Islet of Langerhans (tissue), 1 donor: ENCODE measurements at regions not wholly inside any gene's neighbourhood (a gene's known extent, or its start where the extent isn't known, plus 50 kb on each side); places are given as distances from the start of the nearest gene placed in this dataset.
"Not testable (repeated sequence)": the region's sequence is repeated elsewhere in the genome, so short reads cannot be mapped to it uniquely, and the experiment has no call there.

Experiments used
- FAIRE-seq: peaks from one replicate; lab custom pipeline; 2011; peaks lifted over from hg19 to GRCh38; lab: Jason Lieb, UNC

DNA sequence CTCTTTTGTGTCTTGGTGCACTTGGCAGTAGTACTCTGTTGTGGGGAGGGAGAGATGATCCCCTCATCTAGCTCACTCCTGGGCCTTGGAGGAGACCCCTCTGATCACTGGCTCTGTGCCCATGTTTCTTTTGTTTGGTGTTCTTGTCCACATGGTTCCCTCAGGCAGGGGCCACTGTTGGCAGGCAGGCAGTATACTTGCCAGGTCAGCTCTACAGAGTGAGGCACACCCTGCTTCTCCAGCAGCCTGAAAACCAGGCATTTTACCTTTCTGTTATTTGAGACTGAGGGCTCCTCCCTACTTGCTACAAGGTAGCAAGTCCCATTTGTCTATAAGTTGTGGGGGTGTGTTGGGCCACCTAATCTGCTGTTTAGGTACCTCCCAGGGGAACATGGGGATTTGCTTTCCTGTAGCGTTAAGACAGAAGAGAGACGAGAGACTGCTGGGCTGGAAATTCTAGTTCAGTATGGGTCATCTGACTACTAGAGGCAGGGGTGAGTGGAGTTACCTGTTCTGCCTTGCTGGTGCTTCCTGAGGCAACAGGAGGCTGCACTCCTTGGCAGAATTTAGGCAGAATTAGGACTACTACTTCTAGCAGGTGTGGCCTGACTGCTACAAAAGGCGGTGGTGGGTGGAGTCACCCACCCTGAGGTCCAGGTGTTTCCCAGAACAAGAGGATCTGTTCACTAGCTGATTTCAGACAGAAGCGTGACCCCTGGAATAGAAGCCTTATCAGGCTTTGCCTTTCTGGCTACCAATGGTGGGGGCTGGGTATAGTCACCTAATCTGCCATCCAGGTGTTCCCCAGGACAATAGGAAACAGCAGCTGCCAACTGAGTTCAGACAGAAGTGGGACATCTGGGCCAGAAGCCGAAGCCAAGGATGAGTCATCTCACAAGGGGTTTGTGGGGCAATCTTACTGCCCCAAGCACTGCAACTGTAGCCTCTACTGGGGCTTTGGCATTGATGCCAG, 843.0 kb upstream of the ATXN8OS start:
- no peak for FAIRE-seq

DNA sequence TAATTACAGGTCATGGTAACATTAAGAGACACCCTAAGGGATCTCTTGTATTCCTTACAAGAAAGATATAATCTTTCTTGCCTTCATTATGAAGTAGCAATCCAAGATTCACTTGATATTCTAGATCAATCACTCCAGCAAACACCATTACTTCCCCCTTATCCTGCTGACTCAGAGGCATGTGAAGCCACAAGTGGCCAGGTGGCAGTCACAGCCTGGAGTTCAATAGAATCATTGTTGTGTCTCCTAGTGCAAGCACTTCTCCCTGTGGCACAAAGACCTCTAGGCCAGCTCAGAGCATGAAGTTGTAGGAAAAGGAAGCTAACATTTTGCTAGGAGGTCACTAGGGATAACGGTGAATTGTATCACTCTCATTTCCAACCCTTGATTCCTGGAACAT, 864.3 kb upstream of the ATXN8OS start:
- FAIRE-seq: no peak

DNA sequence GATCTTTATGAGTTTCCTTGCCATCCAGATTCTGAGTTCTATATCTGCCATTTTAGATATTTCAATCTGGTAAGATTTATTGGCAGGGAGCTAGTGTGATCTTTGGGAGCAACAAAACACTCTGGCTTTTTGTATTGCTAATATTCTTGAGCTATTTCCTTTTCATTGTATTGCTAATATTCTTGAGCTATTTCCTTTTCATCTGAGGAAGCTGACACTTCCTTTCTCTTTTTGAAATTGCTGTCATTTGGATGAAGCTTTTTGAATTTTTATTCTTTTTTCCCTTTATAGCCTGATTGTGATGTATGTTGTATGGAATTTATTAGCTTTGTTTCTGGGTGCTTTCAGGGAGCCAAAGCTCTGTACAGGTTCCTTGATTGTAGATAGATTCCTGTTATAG, 873.5 kb upstream of the ATXN8OS start:
- FAIRE-seq: no peak

DNA sequence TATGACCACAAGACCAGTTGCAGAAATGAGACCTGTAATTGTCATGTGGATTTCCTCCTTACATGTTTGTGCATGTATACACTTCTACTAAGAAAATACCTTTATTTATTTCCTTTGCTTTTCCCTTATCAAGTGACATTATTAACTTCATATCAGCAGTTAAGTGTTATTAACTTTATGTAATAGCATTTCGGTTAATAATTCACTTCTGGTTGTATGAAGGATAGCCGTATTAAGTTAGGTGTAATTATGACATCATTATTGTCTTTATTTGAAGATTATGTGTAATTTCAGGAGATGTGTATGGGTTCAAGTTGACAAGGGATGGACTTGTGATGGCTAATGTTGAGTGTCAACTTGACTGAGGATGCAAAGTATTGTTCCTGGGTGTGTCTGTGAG, 881.2 kb upstream of the ATXN8OS start:
- FAIRE-seq: no peak

DNA sequence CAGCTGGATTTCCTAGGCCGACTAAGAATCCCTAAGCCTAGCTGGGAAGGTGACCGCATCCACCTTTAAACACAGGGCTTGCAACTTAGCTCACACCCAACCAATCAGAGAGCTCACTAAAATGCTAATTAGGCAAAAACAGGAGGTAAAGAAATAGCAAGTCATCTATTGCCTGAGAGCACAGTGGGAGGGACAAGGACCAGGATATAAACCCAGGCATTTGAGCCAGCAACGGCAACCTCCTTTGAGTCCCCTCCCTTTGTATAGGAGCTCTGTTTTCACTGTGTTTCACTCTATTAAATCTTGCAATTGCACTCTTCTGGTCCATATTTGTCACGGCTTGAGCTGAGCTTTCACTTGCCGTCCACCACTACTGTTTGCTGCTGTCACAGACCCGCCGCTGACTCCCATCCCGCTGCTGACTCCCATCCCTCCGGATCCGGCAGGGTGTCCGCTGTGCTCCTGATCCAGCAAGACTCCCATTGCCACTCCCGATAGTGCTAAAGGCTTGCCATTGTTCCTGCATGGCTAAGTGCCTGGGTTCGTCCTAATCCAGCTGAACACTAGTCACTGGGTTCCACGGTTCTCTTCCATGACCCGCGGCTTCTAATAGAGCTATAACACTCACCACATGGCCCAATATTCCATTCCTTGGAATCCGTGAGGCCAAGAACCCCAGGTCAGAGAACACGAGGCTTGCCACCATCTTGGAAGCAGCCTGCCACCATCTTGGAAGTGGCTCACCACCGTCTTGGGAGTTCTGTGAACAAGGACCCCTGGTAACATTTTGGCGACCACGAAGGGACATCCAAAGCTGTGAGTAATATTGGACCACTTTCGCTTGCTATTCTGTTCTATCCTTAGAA, 885.8 kb upstream of the ATXN8OS start:
- FAIRE-seq: not testable (repeated sequence)

DNA sequence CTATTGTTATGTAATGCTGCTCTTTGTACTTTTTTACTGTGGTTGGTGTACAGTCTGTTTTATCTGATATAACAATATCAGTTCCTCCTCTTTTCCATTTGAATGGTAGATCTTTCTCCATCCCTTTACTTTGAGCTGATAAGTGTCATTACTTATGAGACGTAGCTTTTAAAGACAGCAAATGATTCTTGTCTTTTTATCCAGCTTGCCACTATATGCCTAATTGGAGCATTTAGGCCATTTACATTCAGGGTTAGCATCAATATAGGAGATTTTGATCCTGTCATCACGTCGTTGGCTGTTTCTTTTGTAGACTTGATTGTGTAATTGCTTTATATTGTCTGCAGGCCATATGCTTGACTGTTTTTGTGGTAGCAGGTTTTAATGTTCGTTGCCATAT, 894.2 kb upstream of the ATXN8OS start:
- FAIRE-seq: no peak

DNA sequence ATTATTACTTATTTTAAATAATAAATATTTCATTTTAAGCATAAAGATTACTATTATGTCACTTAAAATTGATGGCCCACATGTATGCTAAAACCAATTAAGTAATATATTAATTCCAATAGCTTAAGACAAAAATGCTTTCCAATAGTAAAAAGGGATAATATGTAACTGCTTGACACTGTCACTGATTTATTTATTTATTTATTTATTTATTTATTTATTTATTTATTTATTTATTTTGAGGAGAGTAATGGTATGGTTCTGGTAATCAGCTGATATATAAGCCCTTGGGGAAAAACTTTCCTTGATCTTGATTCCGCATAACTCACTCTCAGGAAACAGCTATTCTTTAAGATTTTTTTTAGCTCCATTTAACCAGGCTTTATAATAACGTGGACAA, 903.0 kb upstream of the ATXN8OS start:
- no peak for FAIRE-seq

DNA sequence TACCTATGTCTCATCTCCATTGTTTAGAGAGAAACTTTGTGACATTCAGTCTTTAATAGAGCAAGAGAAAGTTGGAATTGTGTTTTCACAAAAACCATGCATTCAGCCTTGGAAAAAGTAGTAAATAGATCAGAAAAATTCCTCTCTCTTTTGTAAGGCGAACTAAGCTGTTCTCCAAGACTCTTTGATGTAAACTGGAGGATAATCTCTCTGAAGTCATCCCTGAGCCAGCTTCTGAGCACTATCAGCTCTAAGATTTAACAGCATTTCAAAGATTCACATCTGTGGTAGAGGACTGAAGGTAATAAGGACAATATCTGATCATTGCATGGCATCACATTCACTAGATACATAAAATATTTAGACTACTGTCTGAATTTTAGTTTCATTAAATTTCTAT, 904.6 kb upstream of the ATXN8OS start:
- FAIRE-seq: no peak

DNA sequence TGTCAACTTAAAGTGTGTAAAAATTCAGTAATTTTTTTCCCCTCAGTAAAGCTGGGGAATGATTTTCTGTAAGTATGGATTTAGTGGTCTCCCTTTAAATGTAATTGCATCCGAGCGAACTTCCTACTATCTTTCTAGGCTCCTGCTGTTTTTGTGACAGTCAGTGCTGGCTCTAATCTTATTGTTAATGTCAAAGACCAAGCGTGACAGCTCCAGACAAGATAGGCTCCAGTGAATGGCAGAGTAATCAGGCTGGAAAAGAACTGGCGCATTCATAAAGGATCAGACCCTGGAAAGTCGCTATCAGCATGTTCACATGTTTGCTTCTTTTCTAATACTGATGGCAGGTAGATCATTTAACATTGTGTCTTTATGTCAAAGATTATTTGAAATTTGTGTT, 908.0 kb upstream of the ATXN8OS start:
- FAIRE-seq: no peak

DNA sequence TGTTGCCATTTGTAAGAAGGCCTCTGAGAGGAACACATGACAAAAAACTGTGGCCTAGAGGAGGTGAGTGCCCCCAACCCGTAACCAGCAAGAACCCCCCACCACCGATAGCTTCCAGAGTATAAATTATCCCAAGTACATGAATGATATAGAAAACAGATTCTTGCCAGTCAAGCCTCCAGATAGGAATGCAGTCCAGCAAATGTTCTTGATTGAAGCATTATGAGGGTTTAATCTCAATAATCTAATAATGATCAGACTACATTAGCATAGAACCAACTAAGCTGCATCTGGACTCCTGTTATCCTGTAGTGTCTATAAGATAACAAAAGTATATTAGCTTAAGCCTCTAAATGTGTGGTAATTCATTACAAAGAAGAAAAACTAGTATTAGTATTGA, 908.9 kb upstream of the ATXN8OS start:
- no peak for FAIRE-seq

DNA sequence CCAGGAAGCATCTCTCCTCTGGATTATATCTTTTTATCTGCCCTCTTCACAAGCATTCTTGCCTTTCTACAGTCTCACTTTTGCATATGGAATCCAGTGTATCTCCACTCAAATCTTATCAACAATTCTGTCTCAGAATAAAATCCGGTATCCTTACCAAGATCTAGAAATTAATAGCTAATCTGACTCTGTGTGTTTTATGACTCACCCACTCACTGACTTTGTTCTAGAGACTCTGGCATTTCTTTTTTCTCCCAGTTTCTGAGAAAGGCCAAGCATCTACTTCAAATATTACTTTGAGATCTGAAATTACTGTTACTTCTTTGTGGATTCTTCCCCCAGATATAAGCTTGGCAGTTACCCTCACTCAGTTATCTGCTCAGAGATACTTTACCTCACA, 913.5 kb upstream of the ATXN8OS start:
- no peak for FAIRE-seq

DNA sequence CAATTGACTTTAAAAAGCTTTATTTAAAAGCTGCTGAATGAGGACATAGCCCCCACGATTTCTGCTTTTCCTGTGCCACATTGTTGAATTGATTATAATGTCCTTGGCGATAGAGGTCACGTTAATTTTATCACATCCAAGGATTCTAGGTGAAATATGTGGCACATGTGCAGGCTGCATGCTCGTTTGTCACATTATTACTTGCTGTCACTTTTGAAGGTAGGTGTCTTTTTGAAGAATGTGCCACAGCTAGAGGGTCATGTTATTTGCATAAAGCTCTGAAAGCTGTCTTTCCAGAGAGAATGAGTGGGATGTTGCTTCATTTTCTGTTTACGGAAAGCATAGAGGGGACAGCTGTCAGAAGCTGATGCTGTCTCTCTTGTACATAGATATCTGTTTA, 927.6 kb upstream of the ATXN8OS start:
- FAIRE-seq: no peak

DNA sequence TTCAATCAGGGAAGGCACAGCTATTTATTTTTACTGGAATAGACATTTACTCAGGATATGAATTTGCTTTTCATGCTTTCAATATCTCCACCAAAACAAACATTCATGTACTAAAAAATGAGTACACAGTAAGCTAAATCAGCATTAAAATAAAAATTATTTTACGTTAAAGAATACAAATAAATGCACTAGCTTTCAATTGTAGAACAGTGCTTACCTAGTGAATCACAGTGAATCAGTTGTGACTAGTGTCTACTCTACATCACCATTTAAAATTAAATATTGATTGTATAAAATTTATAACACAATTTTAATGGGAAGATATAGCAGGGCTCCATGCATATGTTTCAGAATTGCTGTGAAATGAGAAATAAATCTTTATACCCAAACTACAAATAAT, 929.6 kb upstream of the ATXN8OS start:
- FAIRE-seq: no peak

DNA sequence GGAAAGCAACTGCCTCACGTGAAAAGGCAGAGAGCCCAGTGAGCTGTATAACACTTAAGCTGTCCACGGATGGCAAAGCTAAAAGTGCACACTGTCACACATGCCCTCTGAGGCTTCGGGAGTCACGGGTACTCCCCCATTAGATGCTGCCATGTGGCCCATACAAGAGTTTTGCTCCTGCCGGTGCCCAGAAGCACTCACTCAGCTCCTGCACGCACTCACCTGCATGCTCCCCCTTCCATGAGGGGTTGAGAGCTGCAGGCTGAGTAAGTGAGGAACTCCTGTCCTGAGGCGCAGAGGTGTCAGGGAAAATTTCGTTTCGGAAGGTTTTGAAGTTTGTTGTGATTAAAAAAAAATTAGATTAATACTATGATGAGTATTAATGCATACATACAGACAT, 939.2 kb upstream of the ATXN8OS start:
- no peak for FAIRE-seq

DNA sequence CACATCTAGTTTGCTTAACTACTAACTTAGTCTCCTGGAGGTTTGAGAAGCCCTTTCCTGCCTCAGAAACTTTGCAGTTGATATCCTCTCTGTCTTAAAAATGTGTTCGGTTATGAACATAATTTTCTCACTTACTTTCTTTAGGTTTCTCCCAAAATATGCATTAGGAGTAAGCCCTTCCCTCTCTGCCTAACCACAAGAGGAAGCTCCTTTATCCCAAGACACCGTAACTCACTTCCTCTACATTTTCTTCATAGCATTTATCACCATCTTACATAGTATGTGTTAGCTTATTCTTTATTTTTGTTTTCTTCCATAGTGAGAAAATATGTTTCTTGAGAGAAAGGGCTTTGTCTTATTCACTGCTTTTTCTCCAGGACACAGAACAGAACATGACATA, 952.5 kb upstream of the ATXN8OS start:
- no peak for FAIRE-seq

DNA sequence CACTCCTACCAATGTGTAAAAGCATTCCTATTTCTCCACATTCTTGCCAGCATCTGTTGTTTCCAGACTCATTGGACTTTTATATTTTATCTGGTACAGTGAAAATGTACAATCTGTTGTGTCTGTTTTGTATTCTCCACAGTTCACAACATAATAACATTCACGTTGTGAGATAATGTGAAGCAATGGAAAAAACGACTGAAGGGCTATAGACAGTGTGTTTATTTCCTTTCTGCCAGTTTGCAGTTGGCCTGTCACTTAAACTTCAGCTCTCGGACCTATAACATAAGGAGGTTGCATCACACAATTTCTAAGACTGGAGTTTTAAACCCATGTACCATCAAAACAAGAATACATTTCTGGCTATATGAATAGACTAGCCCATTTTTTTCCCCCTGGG, 965.5 kb upstream of the ATXN8OS start:
- no peak for FAIRE-seq

DNA sequence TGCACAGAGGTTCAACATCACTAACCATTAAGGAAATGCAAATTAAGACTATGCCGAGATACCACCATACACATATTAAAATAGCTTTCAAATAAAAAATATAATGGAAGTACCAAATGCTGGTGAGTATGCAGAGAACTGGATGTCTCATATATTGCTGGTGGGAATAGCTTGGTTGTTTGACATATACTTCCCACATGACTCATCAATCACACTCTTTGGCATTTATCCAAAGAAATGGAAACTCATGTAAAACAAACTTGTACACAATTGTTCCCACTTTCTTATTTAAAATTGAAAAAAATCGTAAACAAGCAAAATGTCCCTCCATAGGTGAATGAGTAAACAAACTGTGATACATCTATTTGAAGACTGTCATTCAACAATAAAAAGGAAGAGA, 982.6 kb upstream of the ATXN8OS start:
- no peak for FAIRE-seq

DNA sequence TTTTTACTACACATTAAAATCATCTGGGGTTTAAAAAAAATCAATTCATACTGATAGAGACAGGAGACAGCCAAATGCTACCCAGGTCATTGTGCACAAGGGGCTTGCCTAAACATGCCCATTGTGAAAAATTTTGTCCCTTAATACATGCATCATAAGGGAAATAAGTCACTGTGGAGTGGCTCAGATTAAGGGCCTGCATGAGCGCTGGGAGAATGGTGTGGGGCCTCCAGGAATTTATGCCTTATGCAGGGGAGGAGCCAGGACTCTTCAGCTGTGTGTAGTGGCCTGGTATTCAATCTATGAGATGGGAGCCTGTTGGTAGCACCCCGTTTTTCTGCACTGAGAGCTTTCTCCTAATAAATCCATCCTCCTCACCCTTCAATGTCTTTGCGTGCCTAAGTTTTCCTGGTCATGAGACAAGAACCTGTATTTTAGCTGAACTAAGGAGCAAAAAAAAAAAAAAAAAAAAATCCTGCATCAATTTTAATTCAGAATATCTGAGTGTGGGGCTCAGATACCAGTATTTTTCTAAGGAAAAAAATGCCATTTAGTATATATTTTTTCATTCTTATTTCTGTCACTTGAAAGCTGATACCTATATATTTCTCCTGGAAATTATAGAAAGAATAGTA, 997.6 kb upstream of the ATXN8OS start:
- FAIRE-seq: no peak

DNA sequence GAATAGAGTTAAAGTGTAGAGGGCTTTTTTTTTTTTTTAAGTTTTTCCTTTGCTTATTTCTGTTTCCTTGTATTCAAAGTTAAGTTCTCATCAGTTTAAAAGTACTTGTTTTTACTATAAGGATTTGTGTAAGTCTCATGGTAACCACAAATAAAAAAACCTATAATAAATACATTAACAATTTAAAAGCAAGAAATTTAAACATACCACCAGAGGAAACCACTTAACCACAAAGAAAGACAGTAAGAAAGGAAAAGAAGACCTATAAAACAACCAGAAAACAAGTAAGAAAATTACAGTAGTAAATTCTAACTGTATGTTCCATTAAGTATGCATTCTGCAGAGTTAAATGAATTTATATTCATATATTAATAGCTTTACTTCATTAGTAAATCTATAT, 999.1 kb upstream of the ATXN8OS start:
- no peak for FAIRE-seq

DNA sequence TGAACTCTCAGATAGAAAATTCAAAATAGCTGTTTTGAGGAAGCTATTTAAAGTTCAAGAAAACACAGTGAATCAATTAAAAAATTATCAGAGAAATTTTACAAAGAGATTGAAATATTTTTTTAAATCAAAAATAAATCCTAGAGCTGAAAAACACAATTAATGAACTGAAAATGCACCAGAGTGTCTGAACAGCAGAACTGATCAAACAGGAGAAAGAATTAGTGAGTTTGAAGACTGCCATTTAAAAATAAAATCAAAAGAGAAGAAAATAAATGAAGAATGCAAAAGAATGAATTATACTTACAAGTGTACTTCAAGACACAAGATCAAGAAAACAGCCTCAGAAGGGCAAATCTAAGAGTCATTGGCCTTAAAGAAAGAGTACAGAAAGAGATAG, 1000.2 kb upstream of the ATXN8OS start:
- no peak for FAIRE-seq

DNA sequence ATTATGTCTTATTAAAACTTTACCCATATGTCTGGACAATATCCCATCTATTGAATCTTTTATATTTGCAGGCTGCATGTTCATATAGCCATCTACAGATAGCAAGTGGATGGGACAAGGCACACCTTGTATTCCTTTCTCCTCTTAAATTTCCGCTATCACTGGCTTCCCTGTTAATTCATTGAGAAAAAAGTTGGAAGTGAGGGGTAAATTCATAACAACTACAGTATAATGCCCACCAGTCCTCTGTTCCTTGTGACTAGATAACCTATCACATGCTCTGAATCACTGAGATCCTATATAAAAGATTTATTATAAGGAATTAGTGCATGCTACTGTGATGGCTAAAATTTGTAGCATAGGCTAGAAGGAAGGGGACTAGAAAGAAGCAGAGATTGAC, 1005.8 kb upstream of the ATXN8OS start:
- FAIRE-seq: no peak

DNA sequence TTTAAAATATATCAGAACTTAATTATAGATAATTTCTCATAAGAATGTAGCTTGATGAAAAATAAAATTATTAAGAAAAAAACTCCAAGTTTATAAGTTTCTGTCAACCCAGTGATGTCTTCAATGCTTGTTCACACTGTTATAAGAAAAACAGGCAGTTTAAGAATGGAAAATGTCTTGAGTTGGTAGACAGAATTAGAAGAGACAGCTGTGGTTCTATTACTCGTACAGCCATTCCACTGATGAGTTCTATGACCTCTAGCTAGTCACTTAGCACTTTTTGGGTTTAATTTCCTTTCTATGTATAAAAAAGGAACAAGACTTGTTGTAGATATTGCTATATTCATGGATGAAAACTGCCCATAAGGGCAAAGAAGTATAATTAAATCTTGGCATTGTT, 1013.1 kb upstream of the ATXN8OS start:
- FAIRE-seq: no peak
